T47D (cell line): ENCODE measurements at regions not wholly inside any gene's neighbourhood (a gene's known extent, or its start where the extent isn't known, plus 50 kb on each side); places are given as distances from the start of the nearest gene placed in this dataset.

ENCODE experiments used
- DNase-seq, 2 experiments: peaks; one replicate each; pipeline versions ENCODE4 v3.0.0 to v3.0.0-alpha.2; 2011 to 2012; ENCODE audit warnings: low read depth in 1 of 2, low spot score in 1 of 2
- JUND ChIP-seq: IDR thresholded peaks from 2 replicates; pipeline ENCODE4 v1.6.1; 2012; ENCODE audit warnings: low read depth
- in situ Hi-C: cut with HindIII; loops from 2 replicates; pipeline ENCODE4 v1.10.0; 2016; ENCODE audit warnings: low sequenced_read_pairs, low pct_unique_long_range_greater_than_20kb

GRCh38 chrX:8232406-8232805 is 61.3 kb upstream of the VCX2 start:
- TF ChIP-seq JUND: no peak
- in situ Hi-C loops: no loop called here
- no peak for DNase-seq

GRCh38 chrX:8233091-8233490 is 62.0 kb upstream of the VCX2 start:
- DNase-seq: no peak
- in situ Hi-C loops: no loop called here
- no peak for TF ChIP-seq JUND

GRCh38 chrX:8235026-8235425 is 64.0 kb upstream of the VCX2 start:
- in situ Hi-C loops: no loop called here
- TF ChIP-seq JUND: no peak
- DNase-seq: no peak

GRCh38 chrX:8237718-8238117 is 66.7 kb upstream of the VCX2 start:
- no peak for TF ChIP-seq JUND
- DNase-seq: no peak
- in situ Hi-C loops: no loop called here

- no peak for TF ChIP-seq JUND
- no peak for DNase-seq
These were observed 71.5 kb upstream of the VCX2 start for GRCh38 chrX:8242431-8243020.

GRCh38 chrX:8244301-8244700 is 73.2 kb upstream of the VCX2 start:
- in situ Hi-C loops: no loop called here
- TF ChIP-seq JUND: no peak
- DNase-seq: no peak

More at GRCh38 chrX:8242431-8243020, 71.5 kb upstream of the VCX2 start:
- in situ Hi-C loops: no loop called here

GRCh38 chrX:8245411-8245810 is 74.3 kb upstream of the VCX2 start:
- peak in 1 of 2 experiments; percentile 40 for DNase-seq
- no peak for TF ChIP-seq JUND
- in situ Hi-C loops: no loop called here

- DNase-seq: no peak
- TF ChIP-seq JUND: no peak
- in situ Hi-C loops: no loop called here
These were observed 82.0 kb upstream of the VCX2 start for GRCh38 chrX:8253096-8253495.

GRCh38 chrX:8254401-8254800 is 83.3 kb upstream of the VCX2 start:
- in situ Hi-C loops: no loop called here
- TF ChIP-seq JUND: no peak
- DNase-seq: no peak

GRCh38 chrX:8272821-8273220 is 101.8 kb upstream of the VCX2 start:
- no peak for TF ChIP-seq JUND
- in situ Hi-C loops: no loop called here
- no peak for DNase-seq

- in situ Hi-C loops: no loop called here
- no peak for TF ChIP-seq JUND
- DNase-seq: no peak
These were observed 102.4 kb upstream of the VCX2 start for GRCh38 chrX:8273451-8273895.

- in situ Hi-C loops: no loop called here
- DNase-seq: no peak
- TF ChIP-seq JUND: no peak
These were observed 103.1 kb upstream of the VCX2 start for GRCh38 chrX:8274170-8274569.

- in situ Hi-C loops: no loop called here
- DNase-seq: no peak
- TF ChIP-seq JUND: no peak
These were observed 107.5 kb upstream of the VCX2 start for GRCh38 chrX:8278557-8278956.

- no peak for TF ChIP-seq JUND
- no peak for DNase-seq
- in situ Hi-C loops: no loop called here
These were observed 108.3 kb upstream of the VCX2 start for GRCh38 chrX:8279323-8279722.
